H9 (cell line): ENCODE measurements at regions not wholly inside any gene's neighbourhood (a gene's known extent, or its start where the extent isn't known, plus 50 kb on each side); places are given as distances from the start of the nearest gene placed in this dataset.

Experiments used
- DNase-seq: peaks from one replicate; pipeline ENCODE4 v3.0.0-alpha.2; 2017
- H2AFZ ChIP-seq: one replicate; pipeline ENCODE4 v1.6.1; 2013; ENCODE audit warnings: mild to moderate bottlenecking, low read length, control low read depth, moderate library complexity
- H2AK5ac ChIP-seq: 2 replicates; pipeline ENCODE4 v1.6.1; 2013; ENCODE audit warnings: low read length, control low read depth, mixed read lengths; ENCODE audit not compliant: insufficient read length
- H2BK120ac ChIP-seq: one replicate; pipeline ENCODE4 v1.6.1; 2013; ENCODE audit warnings: low read depth, mild to moderate bottlenecking, low read length, control low read depth, inconsistent platforms; ENCODE audit not compliant: poor library complexity, severe bottlenecking
- H2BK12ac ChIP-seq: 2 replicates; pipeline ENCODE4 v1.6.1; 2013; ENCODE audit warnings: low read length, control low read depth, mixed read lengths, low read depth; ENCODE audit not compliant: insufficient read length
- H2BK15ac ChIP-seq: 2 replicates; pipeline ENCODE4 v1.6.1; 2013; ENCODE audit warnings: low read depth, low read length, control low read depth
- H2BK20ac ChIP-seq: one replicate; pipeline ENCODE4 v1.6.1; 2013; ENCODE audit warnings: low read depth, mild to moderate bottlenecking, low read length, control low read depth, inconsistent platforms; ENCODE audit not compliant: poor library complexity, severe bottlenecking
- H2BK5ac ChIP-seq: 2 replicates; pipeline ENCODE4 v1.6.1; 2013; ENCODE audit warnings: low read length, control low read depth, mixed read lengths; ENCODE audit not compliant: insufficient read length
- H3K14ac ChIP-seq: 2 replicates; pipeline ENCODE4 v1.6.1; 2013; ENCODE audit warnings: low read length, control low read depth; ENCODE audit not compliant: insufficient read depth
- H3K18ac ChIP-seq: 2 replicates; pipeline ENCODE4 v1.6.1; 2013; ENCODE audit warnings: low read depth, mild to moderate bottlenecking, mixed read lengths, low read length, control low read depth; ENCODE audit not compliant: insufficient read length
- H3K23ac ChIP-seq: 2 replicates; pipeline ENCODE4 v1.6.1; 2013; ENCODE audit warnings: low read length, control low read depth, mixed read lengths, low read depth; ENCODE audit not compliant: insufficient read length
- H3K23me2 ChIP-seq: 2 replicates; pipeline ENCODE4 v1.6.1; 2013; ENCODE audit warnings: low read depth, mild to moderate bottlenecking, mixed read lengths, low read length, control low read depth; ENCODE audit not compliant: insufficient read length, poor library complexity, severe bottlenecking
- H3K27ac ChIP-seq: 2 replicates; pipeline ENCODE4 v1.5.1; 2013; ENCODE audit warnings: low read length, control low read depth, mixed read lengths, low read depth; ENCODE audit not compliant: insufficient read length
- H3K27me3 ChIP-seq: 2 replicates; pipeline ENCODE4 v1.6.1; 2013; ENCODE audit warnings: low read length, control low read depth, inconsistent platforms; ENCODE audit not compliant: insufficient read depth
- H3K4ac ChIP-seq: 2 replicates; pipeline ENCODE4 v1.6.1; 2013; ENCODE audit warnings: low read depth, mild to moderate bottlenecking, control low read depth, inconsistent platforms, low read length, moderate library complexity
- H3K4me1 ChIP-seq: 2 replicates; pipeline ENCODE4 v1.6.1; 2013; ENCODE audit warnings: low read length, control low read depth, inconsistent platforms; ENCODE audit not compliant: insufficient read depth
- H3K4me2 ChIP-seq: 2 replicates; pipeline ENCODE4 v1.6.1; 2013; ENCODE audit warnings: low read length, control low read depth, mixed read lengths; ENCODE audit not compliant: insufficient read length, insufficient read depth
- H3K56ac ChIP-seq: 2 replicates; pipeline ENCODE4 v1.6.1; 2013; ENCODE audit warnings: low read depth, mild to moderate bottlenecking, mixed read lengths, low read length, control low read depth; ENCODE audit not compliant: insufficient read length
- H3K79me1 ChIP-seq: 2 replicates; pipeline ENCODE4 v1.6.1; 2013; ENCODE audit warnings: low read depth, mild to moderate bottlenecking, moderate library complexity, low read length, control low read depth, inconsistent platforms; ENCODE audit not compliant: insufficient read depth, poor library complexity, severe bottlenecking
- H3K79me2 ChIP-seq: 2 replicates; pipeline ENCODE4 v1.6.1; 2013; ENCODE audit warnings: low read length, control low read depth, inconsistent platforms; ENCODE audit not compliant: insufficient read depth
- H3K9ac ChIP-seq: 2 replicates; pipeline ENCODE4 v1.6.1; 2013; ENCODE audit warnings: low read length, control low read depth, mixed read lengths; ENCODE audit not compliant: insufficient read length; ENCODE audit errors: extremely low read depth
- H3K9me3 ChIP-seq: one replicate; pipeline ENCODE4 v1.6.1; 2013; ENCODE audit warnings: low read depth, low read length, inconsistent platforms; ENCODE audit not compliant: control insufficient read depth
- H3T11ph ChIP-seq: one replicate; pipeline ENCODE4 v1.6.1; 2013; ENCODE audit warnings: mild to moderate bottlenecking, low read length, control low read depth, inconsistent platforms
- H4K20me1 ChIP-seq: one replicate; pipeline ENCODE4 v1.6.1; 2013; ENCODE audit not compliant: control insufficient read depth, insufficient read length, insufficient read depth
- H4K5ac ChIP-seq: 2 replicates; pipeline ENCODE4 v1.6.1; 2013; ENCODE audit warnings: low read depth, mild to moderate bottlenecking, mixed read lengths, low read length, control low read depth; ENCODE audit not compliant: insufficient read length
- H4K8ac ChIP-seq: replicated peaks from 2 replicates; pipeline ENCODE4 v1.6.1; 2013; ENCODE audit warnings: low read length, control low read depth, mixed read lengths, low read depth; ENCODE audit not compliant: insufficient read length
- H4K91ac ChIP-seq: 2 replicates; pipeline ENCODE4 v1.6.1; 2013; ENCODE audit warnings: low read depth, mild to moderate bottlenecking, moderate library complexity, mixed read lengths, low read length, control low read depth; ENCODE audit not compliant: insufficient read length
- H3K27ac Mint-ChIP-seq, 3 experiments: 2 replicates in 2 of 3; 3 replicates in 1 of 3; pipeline ENCODE4 v1.8.0; 2020 to 2021; ENCODE audit warnings: mixed read lengths in 3 of 3, mild to moderate bottlenecking in 1 of 3, moderate library complexity in 1 of 3
- H3K27me3 Mint-ChIP-seq: 2 replicates; pipeline ENCODE4 v1.8.0; 2021; ENCODE audit warnings: low read depth, mild to moderate bottlenecking, moderate library complexity, mixed read lengths
- H3K36me3 Mint-ChIP-seq, 3 experiments: 2 replicates in 2 of 3; 3 replicates in 1 of 3; pipeline ENCODE4 v1.8.0; 2020 to 2021; ENCODE audit warnings: low read depth in 3 of 3, mixed read lengths in 3 of 3; ENCODE audit not compliant: insufficient read depth in 1 of 3
- H3K4me1 Mint-ChIP-seq, 2 experiments: 2 replicates each; pipeline ENCODE4 v1.8.0; 2020; ENCODE audit warnings: mixed read lengths in 2 of 2
- H3K4me3 Mint-ChIP-seq, 2 experiments: 2 replicates in 1 of 2; 3 replicates in 1 of 2; pipeline ENCODE4 v1.8.0; 2020 to 2021; ENCODE audit warnings: mild to moderate bottlenecking in 2 of 2, mixed read lengths in 2 of 2, moderate library complexity in 1 of 2
- H3K9me3 Mint-ChIP-seq, 2 experiments: 2 replicates in 1 of 2; 3 replicates in 1 of 2; pipeline ENCODE4 v1.8.0; 2020; ENCODE audit warnings: mild to moderate bottlenecking in 2 of 2, mixed read lengths in 2 of 2, moderate library complexity in 1 of 2
- CTCF ChIP-seq: fragments of 200-600 bp; sonication (generic); conservative IDR thresholded peaks from 3 replicates; pipeline ENCODE4 v1.8.0; 2021; ENCODE audit warnings: antibody characterized with exemption, mild to moderate bottlenecking
- WGBS: extraction: QIAGEN DNeasy Blood & Tissue Kit; methylation state at CpG from one replicate; pipeline ENCODE4 v1.1.7; 2013; ENCODE audit warnings: missing lambda C conversion rate, low lambda C conversion rate, mixed read lengths; ENCODE audit not compliant: insufficient read length; ENCODE audit errors: extremely low coverage; 5-methylcytosine and 5-hydroxymethylcytosine counted together

DNA sequence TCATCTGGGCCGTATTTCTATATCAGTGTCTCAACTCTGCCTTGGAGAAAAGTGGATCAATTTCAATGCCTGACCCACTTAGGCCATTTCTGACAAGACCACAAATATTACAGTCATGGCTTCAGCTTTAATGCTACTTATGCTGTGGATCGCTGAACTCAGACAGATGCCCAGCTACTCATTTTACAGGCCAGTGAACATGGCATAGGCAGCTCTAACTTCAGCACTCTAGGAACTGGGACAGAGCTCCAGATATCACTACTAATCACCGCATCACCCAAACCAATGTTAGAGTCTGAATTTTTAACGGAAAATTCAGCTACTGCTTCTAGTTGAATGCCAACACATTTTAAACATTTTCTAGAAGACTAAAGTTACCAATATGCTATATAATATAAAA, 809.6 kb upstream of the FRG1 start:
- H2AFZ ChIP-seq: no peak overlapping the region
- peaks cover 4 to 9% of the 10 kb centered on the region in 2 experiments; a peak in 4 of 5 replicates for H3K9me3 Mint-ChIP-seq
- H2BK12ac ChIP-seq: no peak overlapping the region
- no peaks in the 10 kb centered on the region for H3K27me3 Mint-ChIP-seq
- no peaks in the 10 kb centered on the region for H3K4me1 ChIP-seq
- no peaks in the 10 kb centered on the region for H3K79me1 ChIP-seq
- H3K27ac Mint-ChIP-seq: no peak overlapping the region
- H3K27ac ChIP-seq: no peak overlapping the region
- H3K9ac ChIP-seq: no peak overlapping the region
- H2BK5ac ChIP-seq: no peak overlapping the region
- H2BK120ac ChIP-seq: no peak overlapping the region
- no peak overlapping the region for H3K4ac ChIP-seq
- no peaks in the 10 kb centered on the region for H3K23me2 ChIP-seq
- no peak overlapping the region for H3K23ac ChIP-seq
- peaks cover 0 to 16% (median 0%) of the 10 kb centered on the region in 3 experiments; a peak in 3 of 7 replicates for H3K36me3 Mint-ChIP-seq
- WGBS: no CpG with 5 or more reads among the region's 4 CpGs
- no peaks in the 10 kb centered on the region for H3K9me3 ChIP-seq
- H4K5ac ChIP-seq: no peak overlapping the region
- H3K14ac ChIP-seq: no peak overlapping the region
- H2BK20ac ChIP-seq: no peak overlapping the region
- H4K8ac ChIP-seq: no peak overlapping the region
- no peaks in the 10 kb centered on the region for H3K4me1 Mint-ChIP-seq
- H3K27me3 ChIP-seq: no peaks in the 10 kb centered on the region
- DNase-seq: no peak
- no peaks in the 10 kb centered on the region for H3K79me2 ChIP-seq
- H3K18ac ChIP-seq: no peak overlapping the region
- H3K4me2 ChIP-seq: no peak overlapping the region
- H3T11ph ChIP-seq: no peak overlapping the region
- H4K20me1 ChIP-seq: no peaks in the 10 kb centered on the region
- no peak overlapping the region for H2BK15ac ChIP-seq
- TF ChIP-seq CTCF: no peak
- H4K91ac ChIP-seq: no peak overlapping the region
- H3K4me3 Mint-ChIP-seq: no peak overlapping the region
- no peak overlapping the region for H2AK5ac ChIP-seq
- no peak overlapping the region for H3K56ac ChIP-seq
